ENCODE measurements at regions not wholly inside any gene's neighbourhood (a gene's known extent, or its start where the extent isn't known, plus 50 kb on each side); places are given as distances from the start of the nearest gene placed in this dataset.

DNA sequence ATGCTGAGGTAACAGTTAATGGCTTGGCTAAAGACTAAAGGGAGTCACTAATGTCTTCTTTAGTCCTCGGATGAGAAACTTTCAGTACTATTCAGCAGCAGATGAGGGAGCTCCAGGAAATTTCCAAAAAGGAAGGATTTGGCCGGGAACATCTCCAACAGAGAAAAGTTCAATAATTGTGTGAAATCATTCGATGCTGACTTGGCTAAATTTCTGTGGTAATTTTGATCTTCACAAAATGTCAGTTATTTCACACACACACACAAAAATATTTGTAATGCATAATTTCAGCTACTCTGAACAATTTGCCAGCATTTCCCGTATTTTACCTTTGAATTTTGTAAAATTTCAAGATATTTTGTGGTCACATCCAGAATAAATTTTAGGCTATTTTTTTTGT is 462.8 kb upstream of the MDFIC2 start:
- TF ChIP-seq, protein P1, sequence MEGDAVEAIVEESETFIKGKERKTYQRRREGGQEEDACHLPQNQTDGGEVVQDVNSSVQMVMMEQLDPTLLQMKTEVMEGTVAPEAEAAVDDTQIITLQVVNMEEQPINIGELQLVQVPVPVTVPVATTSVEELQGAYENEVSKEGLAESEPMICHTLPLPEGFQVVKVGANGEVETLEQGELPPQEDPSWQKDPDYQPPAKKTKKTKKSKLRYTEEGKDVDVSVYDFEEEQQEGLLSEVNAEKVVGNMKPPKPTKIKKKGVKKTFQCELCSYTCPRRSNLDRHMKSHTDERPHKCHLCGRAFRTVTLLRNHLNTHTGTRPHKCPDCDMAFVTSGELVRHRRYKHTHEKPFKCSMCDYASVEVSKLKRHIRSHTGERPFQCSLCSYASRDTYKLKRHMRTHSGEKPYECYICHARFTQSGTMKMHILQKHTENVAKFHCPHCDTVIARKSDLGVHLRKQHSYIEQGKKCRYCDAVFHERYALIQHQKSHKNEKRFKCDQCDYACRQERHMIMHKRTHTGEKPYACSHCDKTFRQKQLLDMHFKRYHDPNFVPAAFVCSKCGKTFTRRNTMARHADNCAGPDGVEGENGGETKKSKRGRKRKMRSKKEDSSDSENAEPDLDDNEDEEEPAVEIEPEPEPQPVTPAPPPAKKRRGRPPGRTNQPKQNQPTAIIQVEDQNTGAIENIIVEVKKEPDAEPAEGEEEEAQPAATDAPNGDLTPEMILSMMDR (IDR thresholded peaks at IDR 0.05) = no peak
- TF ChIP-seq POLR2A (IDR thresholded peaks at IDR 0.05) = no peak

All from Peyer's patch (tissue), 4 donors.